Gastroesophageal sphincter (tissue), 4 donors: ENCODE measurements at regions not wholly inside any gene's neighbourhood (a gene's known extent, or its start where the extent isn't known, plus 50 kb on each side); places are given as distances from the start of the nearest gene placed in this dataset.

Experiments used
- ATAC-seq: fragments of 150-250 bp; one replicate; pipeline ENCODE4 v1.9.1; 2016; ENCODE audit warnings: mild to moderate bottlenecking, moderate library complexity
- H3K27ac ChIP-seq, 4 donors: fragments of 200-600 bp; sonication (generic) in 3 of 4; 1 replicate in 3 of 4; 2 replicates in 1 of 4; pipeline ENCODE4 v1.5.1; 2016 to 2019
- H3K27me3 ChIP-seq: fragments of 200-600 bp; sonication (generic); one replicate; pipeline ENCODE4 v1.5.1; 2019
- H3K36me3 ChIP-seq, 2 donors: fragments of 200-600 bp; sonication (generic); one replicate each; pipeline ENCODE4 v1.5.1; 2019; ENCODE audit warnings: control low read depth in 1 of 2
- H3K4me1 ChIP-seq, 3 donors: fragments of 200-600 bp; sonication (generic); 1 replicate in 2 of 3; 2 replicates in 1 of 3; pipeline ENCODE4 v1.5.1; 2016 to 2019; ENCODE audit warnings: control low read depth in 2 of 3
- H3K4me3 ChIP-seq, 2 donors: fragments of 200-600 bp; sonication (generic); one replicate each; pipeline ENCODE4 v1.5.1; 2019; ENCODE audit warnings: mild to moderate bottlenecking in 1 of 2, moderate library complexity in 1 of 2
- H3K9me3 ChIP-seq, 3 donors: fragments of 200-600 bp; sonication (generic); one replicate each; pipeline ENCODE4 v1.5.1; 2017 to 2019; ENCODE audit warnings: control low read depth in 2 of 3
- EP300 ChIP-seq: sonication (generic); formaldehyde crosslinking; IDR thresholded peaks from one replicate; pipeline ENCODE4 v1.6.1; 2017; ENCODE audit warnings: antibody characterized with exemption, mild to moderate bottlenecking
- POLR2A ChIP-seq, 2 donors: fragments of 450-650 bp; IDR thresholded peaks; one replicate each; pipeline ENCODE4 v1.6.1; 2017; ENCODE audit warnings: antibody characterized with exemption in 2 of 2, mild to moderate bottlenecking in 2 of 2, moderate library complexity in 1 of 2
- POLR2AphosphoS5 ChIP-seq: sonication (generic); formaldehyde crosslinking; IDR thresholded peaks from one replicate; pipeline ENCODE4 v1.6.1; 2017; ENCODE audit warnings: antibody characterized with exemption
- WGBS, 2 donors: methylation state at CpG; one replicate each; pipeline ENCODE4 v1.1.5; 2018; ENCODE audit warnings: low coverage in 1 of 2; 5-methylcytosine and 5-hydroxymethylcytosine counted together
- TF ChIP-seq, protein P1 (sequence below), 4 experiments: fragments of 200-600 bp in 2 of 4; fragments of 450-650 bp in 2 of 4; sonication (generic) in 1 of 4; IDR thresholded peaks; one replicate each; pipeline ENCODE4 v1.5.1; 2017 to 2019; ENCODE audit warnings: antibody characterized with exemption in 4 of 4, mild to moderate bottlenecking in 2 of 4, moderate library complexity in 2 of 4

- Histone ChIP-seq H3K9me3 (no peaks in the 10 kb centered on the region), H3K27ac (no peak overlapping the region), H3K27me3 (peaks cover 5% of the 10 kb centered on the region), H3K4me3 (no peak overlapping the region), H3K4me1 (peaks cover 0 to 14% (median 0%) of the 10 kb centered on the region in 3 donors), H3K36me3 (no peaks in the 10 kb centered on the region)
- WGBS, 2 donors, result 38 to 49% methylated on average over 4 of the region's 4 CpGs
- TF ChIP-seq POLR2A (IDR thresholded peaks at IDR 0.05) (no peak), POLR2AphosphoS5 (no peak), EP300 (no peak)
- TF ChIP-seq, protein P1, sequence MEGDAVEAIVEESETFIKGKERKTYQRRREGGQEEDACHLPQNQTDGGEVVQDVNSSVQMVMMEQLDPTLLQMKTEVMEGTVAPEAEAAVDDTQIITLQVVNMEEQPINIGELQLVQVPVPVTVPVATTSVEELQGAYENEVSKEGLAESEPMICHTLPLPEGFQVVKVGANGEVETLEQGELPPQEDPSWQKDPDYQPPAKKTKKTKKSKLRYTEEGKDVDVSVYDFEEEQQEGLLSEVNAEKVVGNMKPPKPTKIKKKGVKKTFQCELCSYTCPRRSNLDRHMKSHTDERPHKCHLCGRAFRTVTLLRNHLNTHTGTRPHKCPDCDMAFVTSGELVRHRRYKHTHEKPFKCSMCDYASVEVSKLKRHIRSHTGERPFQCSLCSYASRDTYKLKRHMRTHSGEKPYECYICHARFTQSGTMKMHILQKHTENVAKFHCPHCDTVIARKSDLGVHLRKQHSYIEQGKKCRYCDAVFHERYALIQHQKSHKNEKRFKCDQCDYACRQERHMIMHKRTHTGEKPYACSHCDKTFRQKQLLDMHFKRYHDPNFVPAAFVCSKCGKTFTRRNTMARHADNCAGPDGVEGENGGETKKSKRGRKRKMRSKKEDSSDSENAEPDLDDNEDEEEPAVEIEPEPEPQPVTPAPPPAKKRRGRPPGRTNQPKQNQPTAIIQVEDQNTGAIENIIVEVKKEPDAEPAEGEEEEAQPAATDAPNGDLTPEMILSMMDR (IDR thresholded peaks at IDR 0.05), result no peak
- no peak for ATAC-seq
These were observed 243.3 kb upstream of the AVPR1A start for GRCh38 chr12:63394349-63394748.

GRCh38 chr12:63389211-63389610 lies 238.2 kb upstream of the AVPR1A start:
- Histone ChIP-seq H3K4me3 (no peak overlapping the region), H3K27ac (no peak overlapping the region), H3K9me3 (no peaks in the 10 kb centered on the region), H3K36me3 (no peaks in the 10 kb centered on the region), H3K27me3 (peaks cover 5% of the 10 kb centered on the region), H3K4me1 (peaks cover 0 to 4% (median 0%) of the 10 kb centered on the region in 3 donors)
- 86 to 100% methylated on average over 5 to 6 of the region's 7 CpGs for WGBS, 2 donors
- no peak for TF ChIP-seq POLR2A (IDR thresholded peaks at IDR 0.05)
- no peak for TF ChIP-seq POLR2AphosphoS5
- no peak for TF ChIP-seq EP300
- TF ChIP-seq, protein P1 (IDR thresholded peaks at IDR 0.05), result no peak
- no peak for ATAC-seq

DNA sequence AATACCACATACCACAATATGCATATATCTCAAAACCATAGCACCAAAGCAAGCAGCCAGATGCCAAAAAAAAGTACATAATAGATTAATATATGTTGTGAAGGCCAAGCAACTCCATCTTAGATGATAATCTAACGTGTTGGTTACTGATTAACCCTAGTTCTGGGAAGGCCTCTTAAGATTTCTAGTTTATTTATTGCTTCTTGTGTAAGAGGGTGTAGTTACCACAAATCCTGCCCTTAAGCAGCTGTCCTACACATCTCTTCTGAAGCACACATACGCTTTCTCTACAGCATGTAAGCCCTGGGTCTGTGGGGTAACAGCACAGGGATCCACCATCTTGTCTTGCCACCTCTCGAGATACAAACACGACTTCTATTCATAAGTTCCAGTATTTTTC lies 236.8 kb upstream of the AVPR1A start:
- peaks cover 5% of the 10 kb centered on the region for H3K27me3 ChIP-seq
- no peaks in the 10 kb centered on the region for H3K36me3 ChIP-seq
- no peaks in the 10 kb centered on the region for H3K9me3 ChIP-seq
- H3K27ac ChIP-seq, result no peak overlapping the region
- TF ChIP-seq, protein P1 (IDR thresholded peaks at IDR 0.05), result no peak
- TF ChIP-seq POLR2A (IDR thresholded peaks at IDR 0.05) (no peak), POLR2AphosphoS5 (no peak), EP300 (no peak)
- ATAC-seq, result no peak
- H3K4me3 ChIP-seq, result no peak overlapping the region
- 82 to 90% methylated on average over 4 of the region's 4 CpGs for WGBS, 2 donors
- no peaks in the 10 kb centered on the region for H3K4me1 ChIP-seq

GRCh38 chr12:63382930-63383329 lies 231.9 kb upstream of the AVPR1A start:
- no peak overlapping the region for H3K4me3 ChIP-seq
- no peaks in the 10 kb centered on the region for H3K4me1 ChIP-seq
- H3K27me3 ChIP-seq, result no peaks in the 10 kb centered on the region
- no peak overlapping the region for H3K27ac ChIP-seq
- TF ChIP-seq POLR2AphosphoS5 (no peak), EP300 (no peak), POLR2A (IDR thresholded peaks at IDR 0.05) (no peak)
- TF ChIP-seq, protein P1 (IDR thresholded peaks at IDR 0.05), result no peak
- ATAC-seq, result no peak
- H3K9me3 ChIP-seq, result peaks cover 0 to 5% (median 0%) of the 10 kb centered on the region in 3 donors
- H3K36me3 ChIP-seq, result no peaks in the 10 kb centered on the region

GRCh38 chr12:63362791-63363190 lies 211.8 kb upstream of the AVPR1A start:
- Histone ChIP-seq H3K9me3 (peaks cover 0 to 16% (median 0%) of the 10 kb centered on the region in 3 donors), H3K4me1 (no peaks in the 10 kb centered on the region), H3K4me3 (no peak overlapping the region), H3K36me3 (no peaks in the 10 kb centered on the region), H3K27ac (no peak overlapping the region), H3K27me3 (no peaks in the 10 kb centered on the region)
- 100% methylated on average over 1 of the region's 1 CpG; no CpG with 5 or more reads in 1 of the 2 donors for WGBS, 2 donors
- no peak for ATAC-seq
- TF ChIP-seq POLR2AphosphoS5 (no peak), POLR2A (IDR thresholded peaks at IDR 0.05) (no peak)
- TF ChIP-seq, protein P1 (IDR thresholded peaks at IDR 0.05), result no peak
